ENCODE measurements at regions not wholly inside any gene's neighbourhood (a gene's known extent, or its start where the extent isn't known, plus 50 kb on each side); places are given as distances from the start of the nearest gene placed in this dataset.

DNA sequence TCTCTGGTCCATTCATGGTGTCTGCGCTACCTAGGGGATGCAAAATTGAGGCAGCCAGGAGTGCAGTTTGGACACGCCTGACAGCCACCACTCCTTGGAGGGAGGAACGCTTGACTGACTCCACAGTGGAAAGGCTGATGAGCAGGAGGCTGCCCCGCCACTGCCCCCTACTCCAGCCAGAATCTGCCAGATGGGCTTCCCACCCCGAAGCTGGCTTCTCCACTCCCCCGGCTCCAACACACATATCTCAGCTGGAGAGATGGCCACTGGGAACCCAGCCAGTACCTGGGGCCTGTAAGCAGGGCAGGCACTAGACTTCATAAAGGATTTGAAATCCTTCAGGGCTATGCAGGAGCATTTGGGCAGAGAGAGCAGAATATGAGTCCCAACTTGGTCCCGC is 51.4 kb upstream of the BLCAP start (continued):
- TF ChIP-seq NR2C1 (IDR thresholded peaks at IDR 0.05) (no peak), JUND (IDR thresholded peaks at IDR 0.05; ENCODE audit: low read depth, low read length) (no peak)
- TF ChIP-seq, protein P1, sequence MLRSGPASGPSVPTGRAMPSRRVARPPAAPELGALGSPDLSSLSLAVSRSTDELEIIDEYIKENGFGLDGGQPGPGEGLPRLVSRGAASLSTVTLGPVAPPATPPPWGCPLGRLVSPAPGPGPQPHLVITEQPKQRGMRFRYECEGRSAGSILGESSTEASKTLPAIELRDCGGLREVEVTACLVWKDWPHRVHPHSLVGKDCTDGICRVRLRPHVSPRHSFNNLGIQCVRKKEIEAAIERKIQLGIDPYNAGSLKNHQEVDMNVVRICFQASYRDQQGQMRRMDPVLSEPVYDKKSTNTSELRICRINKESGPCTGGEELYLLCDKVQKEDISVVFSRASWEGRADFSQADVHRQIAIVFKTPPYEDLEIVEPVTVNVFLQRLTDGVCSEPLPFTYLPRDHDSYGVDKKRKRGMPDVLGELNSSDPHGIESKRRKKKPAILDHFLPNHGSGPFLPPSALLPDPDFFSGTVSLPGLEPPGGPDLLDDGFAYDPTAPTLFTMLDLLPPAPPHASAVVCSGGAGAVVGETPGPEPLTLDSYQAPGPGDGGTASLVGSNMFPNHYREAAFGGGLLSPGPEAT (IDR thresholded peaks at IDR 0.05; ENCODE audit: low read depth), result no peak

DNA sequence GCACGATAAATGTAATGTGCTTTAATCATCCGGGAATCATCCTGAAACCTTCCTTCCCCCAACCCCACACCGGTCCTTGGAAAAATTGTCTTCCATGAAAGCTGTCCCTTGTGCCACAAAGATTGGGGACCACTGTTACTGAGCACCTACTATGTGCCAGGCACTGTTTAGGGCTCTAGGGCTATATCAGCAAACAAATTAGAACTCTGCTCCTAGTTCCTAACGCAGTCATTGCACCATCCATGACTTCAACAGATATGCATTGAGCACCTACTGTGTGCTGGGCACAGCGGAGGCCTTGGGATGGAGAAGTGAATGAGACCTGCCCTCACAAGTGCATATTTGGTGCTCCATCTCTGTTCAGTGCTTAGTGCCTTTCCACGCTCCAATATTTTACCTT is 50.3 kb upstream of the BLCAP start:
- CTCF ChIA-PET, result interaction anchor here (1.4 kb wide), 2 partner anchors 13 to 38 kb away, joined by 4 to 5 read pairs; no protein-coding TSS in a partner anchor
- in situ Hi-C loops (cut with MboI), result no loop called here
- Histone ChIP-seq H3K9me3 (replicated peaks; ENCODE audit: control insufficient read depth, insufficient read depth, low read length) (no peaks in the 10 kb centered on the region), H3K36me3 (ENCODE audit: control insufficient read depth in 2 of 2, insufficient read depth in 2 of 2, low read length in 1 of 2) (no peaks in the 10 kb centered on the region), H2AFZ (ENCODE audit: control insufficient read depth, low read depth, low read length) (no peak overlapping the region), H3K4me3 (no peak overlapping the region), H3K4me2 (ENCODE audit: control insufficient read depth, insufficient read depth) (no peak overlapping the region), H3K27ac (ENCODE audit: control insufficient read depth, insufficient read depth) (no peak overlapping the region), H3K27me3 (replicated peaks in 1 of 2; ENCODE audit: control insufficient read depth in 2 of 2, insufficient read depth in 2 of 2, low read length in 1 of 2) (no peaks in the 10 kb centered on the region; a peak in 1 of 4 replicates), H3K79me2 (ENCODE audit: control insufficient read depth, insufficient read depth, low read length) (no peaks in the 10 kb centered on the region), H3K9ac (ENCODE audit: control insufficient read depth, insufficient read depth, low read length) (no peak overlapping the region), H3K4me1 (ENCODE audit: control insufficient read depth, insufficient read depth, low read length) (peaks cover 13% of the 10 kb centered on the region), H4K20me1 (ENCODE audit: control insufficient read depth, insufficient read depth) (no peaks in the 10 kb centered on the region)
- intact Hi-C loops (cut with micrococcal nuclease; ENCODE audit: unreplicated experiment), result no loop called here
- 72% methylated on average over 6 of the region's 6 CpGs for WGBS (ENCODE audit: insufficient coverage, insufficient replicate concordance, low lambda C conversion rate, missing lambda C conversion rate)
- RAD21 ChIA-PET (ENCODE audit: unreplicated experiment), result no interaction called here
- ATAC-seq (no peak), FAIRE-seq (no peak), DNase-seq (ENCODE audit: low read depth, low spot score) (no peak)
- BruUV-seq (replicated peaks), result no TSS peak
- no peak for TF ChIP-seq CHD4 (IDR thresholded peaks at IDR 0.05)
- TF ChIP-seq RFX5 (IDR thresholded peaks at IDR 0.05; ENCODE audit: low read depth, low read length), result no peak
- TF ChIP-seq RCOR1 (conservative IDR thresholded peaks at IDR 0.05; ENCODE audit: low read depth, low read length), result no peak
- TF ChIP-seq, protein P2, sequence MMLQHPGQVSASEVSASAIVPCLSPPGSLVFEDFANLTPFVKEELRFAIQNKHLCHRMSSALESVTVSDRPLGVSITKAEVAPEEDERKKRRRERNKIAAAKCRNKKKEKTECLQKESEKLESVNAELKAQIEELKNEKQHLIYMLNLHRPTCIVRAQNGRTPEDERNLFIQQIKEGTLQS (IDR thresholded peaks at IDR 0.05; ENCODE audit: borderline replicate concordance, extremely low read depth, low read depth, low read length), result no peak
- TF ChIP-seq, protein P3, sequence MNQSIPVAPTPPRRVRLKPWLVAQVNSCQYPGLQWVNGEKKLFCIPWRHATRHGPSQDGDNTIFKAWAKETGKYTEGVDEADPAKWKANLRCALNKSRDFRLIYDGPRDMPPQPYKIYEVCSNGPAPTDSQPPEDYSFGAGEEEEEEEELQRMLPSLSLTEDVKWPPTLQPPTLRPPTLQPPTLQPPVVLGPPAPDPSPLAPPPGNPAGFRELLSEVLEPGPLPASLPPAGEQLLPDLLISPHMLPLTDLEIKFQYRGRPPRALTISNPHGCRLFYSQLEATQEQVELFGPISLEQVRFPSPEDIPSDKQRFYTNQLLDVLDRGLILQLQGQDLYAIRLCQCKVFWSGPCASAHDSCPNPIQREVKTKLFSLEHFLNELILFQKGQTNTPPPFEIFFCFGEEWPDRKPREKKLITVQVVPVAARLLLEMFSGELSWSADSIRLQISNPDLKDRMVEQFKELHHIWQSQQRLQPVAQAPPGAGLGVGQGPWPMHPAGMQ (IDR thresholded peaks at IDR 0.05; ENCODE audit: borderline replicate concordance), result no peak
- TF ChIP-seq SMC3 (IDR thresholded peaks at IDR 0.05; ENCODE audit: borderline replicate concordance, low read length), result no peak
- no peak for TF ChIP-seq NR2C1 (IDR thresholded peaks at IDR 0.05)
- TF ChIP-seq, protein P4, sequence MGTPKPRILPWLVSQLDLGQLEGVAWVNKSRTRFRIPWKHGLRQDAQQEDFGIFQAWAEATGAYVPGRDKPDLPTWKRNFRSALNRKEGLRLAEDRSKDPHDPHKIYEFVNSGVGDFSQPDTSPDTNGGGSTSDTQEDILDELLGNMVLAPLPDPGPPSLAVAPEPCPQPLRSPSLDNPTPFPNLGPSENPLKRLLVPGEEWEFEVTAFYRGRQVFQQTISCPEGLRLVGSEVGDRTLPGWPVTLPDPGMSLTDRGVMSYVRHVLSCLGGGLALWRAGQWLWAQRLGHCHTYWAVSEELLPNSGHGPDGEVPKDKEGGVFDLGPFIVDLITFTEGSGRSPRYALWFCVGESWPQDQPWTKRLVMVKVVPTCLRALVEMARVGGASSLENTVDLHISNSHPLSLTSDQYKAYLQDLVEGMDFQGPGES (IDR thresholded peaks at IDR 0.05), result no peak
- TF ChIP-seq, protein P5, sequence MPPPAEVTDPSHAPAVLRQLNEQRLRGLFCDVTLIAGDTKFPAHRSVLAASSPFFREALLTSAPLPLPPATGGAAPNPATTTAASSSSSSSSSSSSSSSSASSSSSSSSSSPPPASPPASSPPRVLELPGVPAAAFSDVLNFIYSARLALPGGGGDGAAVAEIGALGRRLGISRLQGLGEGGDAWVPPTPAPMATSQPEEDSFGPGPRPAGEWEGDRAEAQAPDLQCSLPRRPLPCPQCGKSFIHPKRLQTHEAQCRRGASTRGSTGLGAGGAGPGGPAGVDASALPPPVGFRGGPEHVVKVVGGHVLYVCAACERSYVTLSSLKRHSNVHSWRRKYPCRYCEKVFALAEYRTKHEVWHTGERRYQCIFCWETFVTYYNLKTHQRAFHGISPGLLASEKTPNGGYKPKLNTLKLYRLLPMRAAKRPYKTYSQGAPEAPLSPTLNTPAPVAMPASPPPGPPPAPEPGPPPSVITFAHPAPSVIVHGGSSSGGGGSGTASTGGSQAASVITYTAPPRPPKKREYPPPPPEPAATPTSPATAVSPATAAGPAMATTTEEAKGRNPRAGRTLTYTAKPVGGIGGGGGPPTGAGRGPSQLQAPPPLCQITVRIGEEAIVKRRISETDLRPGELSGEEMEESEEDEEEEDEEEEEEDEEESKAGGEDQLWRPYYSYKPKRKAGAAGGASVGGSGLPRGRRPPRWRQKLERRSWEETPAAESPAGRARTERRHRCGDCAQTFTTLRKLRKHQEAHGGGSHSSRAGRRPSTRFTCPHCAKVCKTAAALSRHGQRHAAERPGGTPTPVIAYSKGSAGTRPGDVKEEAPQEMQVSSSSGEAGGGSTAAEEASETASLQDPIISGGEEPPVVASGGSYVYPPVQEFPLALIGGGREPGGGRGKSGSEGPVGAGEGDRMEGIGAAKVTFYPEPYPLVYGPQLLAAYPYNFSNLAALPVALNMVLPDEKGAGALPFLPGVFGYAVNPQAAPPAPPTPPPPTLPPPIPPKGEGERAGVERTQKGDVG (CRISPR knock-in tag; IDR thresholded peaks at IDR 0.05), result no peak
- no peak for TF ChIP-seq MTA3 (IDR thresholded peaks at IDR 0.05; ENCODE audit: borderline replicate concordance, low read length)
- no peak for TF ChIP-seq GABPA (IDR thresholded peaks at IDR 0.05; ENCODE audit: low read depth)
- no peak for TF ChIP-seq ZNF622 (IDR thresholded peaks at IDR 0.05)
- POLR2A ChIA-PET, result no interaction called here
- SMC1A ChIA-PET (ENCODE audit: uncharacterized antibody, unreplicated experiment), result no interaction called here
